ENCODE measurements at regions not wholly inside any gene's neighbourhood (a gene's known extent, or its start where the extent isn't known, plus 50 kb on each side); places are given as distances from the start of the nearest gene placed in this dataset.

GRCh38 chr2:6053743-6054142 lies 361.6 kb downstream of the SOX11 start:
- H3K4me1 Mint-ChIP-seq (ENCODE audit: low read depth) = no peaks in the 10 kb centered on the region
- no peaks in the 10 kb centered on the region for H3K9me3 Mint-ChIP-seq
- intact Hi-C loops (cut with micrococcal nuclease) = no loop called here
- no peak overlapping the region for H3K27ac Mint-ChIP-seq
- no peak for DNase-seq (ENCODE audit: low spot score)
- no peaks in the 10 kb centered on the region for H3K36me3 Mint-ChIP-seq (ENCODE audit: low read depth)
- H3K4me3 Mint-ChIP-seq (ENCODE audit: low read depth) = no peak overlapping the region
- H3K27me3 Mint-ChIP-seq (ENCODE audit: low read depth) = no peaks in the 10 kb centered on the region

- Mint-ChIP-seq H3K4me1 (ENCODE audit: low read depth) (no peaks in the 10 kb centered on the region), H3K9me3 (no peaks in the 10 kb centered on the region), H3K27ac (no peak overlapping the region), H3K36me3 (ENCODE audit: low read depth) (no peaks in the 10 kb centered on the region), H3K27me3 (ENCODE audit: low read depth) (no peaks in the 10 kb centered on the region), H3K4me3 (ENCODE audit: low read depth) (no peak overlapping the region)
- intact Hi-C loops (cut with micrococcal nuclease) = no loop called here
- no peak for DNase-seq (ENCODE audit: low spot score)
Measured at GRCh38 chr2:6054161-6054671, 362.0 kb downstream of the SOX11 start.

GRCh38 chr2:6060992-6061663 lies 368.9 kb downstream of the SOX11 start:
- DNase-seq (ENCODE audit: low spot score) = no peak
- intact Hi-C loops (cut with micrococcal nuclease) = no loop called here
- H3K27ac Mint-ChIP-seq = no peak overlapping the region

GRCh38 chr2:6064757-6065156 lies 372.6 kb downstream of the SOX11 start:
- H3K4me1 Mint-ChIP-seq (ENCODE audit: low read depth) = no peaks in the 10 kb centered on the region
- H3K4me3 Mint-ChIP-seq (ENCODE audit: low read depth) = no peak overlapping the region
- H3K36me3 Mint-ChIP-seq (ENCODE audit: low read depth) = no peaks in the 10 kb centered on the region
- no peak for DNase-seq (ENCODE audit: low spot score)
- H3K27me3 Mint-ChIP-seq (ENCODE audit: low read depth) = no peaks in the 10 kb centered on the region
- no peak overlapping the region for H3K27ac Mint-ChIP-seq
- intact Hi-C loops (cut with micrococcal nuclease) = no loop called here
- no peaks in the 10 kb centered on the region for H3K9me3 Mint-ChIP-seq

More at GRCh38 chr2:6060992-6061663, 368.9 kb downstream of the SOX11 start:
- no peaks in the 10 kb centered on the region for H3K27me3 Mint-ChIP-seq (ENCODE audit: low read depth)
- no peaks in the 10 kb centered on the region for H3K4me1 Mint-ChIP-seq (ENCODE audit: low read depth)
- no peak overlapping the region for H3K4me3 Mint-ChIP-seq (ENCODE audit: low read depth)
- H3K36me3 Mint-ChIP-seq (ENCODE audit: low read depth) = no peaks in the 10 kb centered on the region
- H3K9me3 Mint-ChIP-seq = no peaks in the 10 kb centered on the region

- H3K4me1 Mint-ChIP-seq (ENCODE audit: low read depth) = no peaks in the 10 kb centered on the region
- H3K9me3 Mint-ChIP-seq = no peaks in the 10 kb centered on the region
- H3K27ac Mint-ChIP-seq = no peak overlapping the region
- intact Hi-C loops (cut with micrococcal nuclease) = no loop called here
- DNase-seq (ENCODE audit: low spot score) = no peak
- H3K27me3 Mint-ChIP-seq (ENCODE audit: low read depth) = no peaks in the 10 kb centered on the region
- H3K36me3 Mint-ChIP-seq (ENCODE audit: low read depth) = no peaks in the 10 kb centered on the region
- H3K4me3 Mint-ChIP-seq (ENCODE audit: low read depth) = no peak overlapping the region
Measured at GRCh38 chr2:6065703-6066102, 373.5 kb downstream of the SOX11 start.

- no peak overlapping the region for H3K4me3 Mint-ChIP-seq (ENCODE audit: low read depth)
- intact Hi-C loops (cut with micrococcal nuclease) = no loop called here
- H3K27ac Mint-ChIP-seq = no peak overlapping the region
- H3K9me3 Mint-ChIP-seq = no peaks in the 10 kb centered on the region
- H3K4me1 Mint-ChIP-seq (ENCODE audit: low read depth) = no peaks in the 10 kb centered on the region
- H3K27me3 Mint-ChIP-seq (ENCODE audit: low read depth) = no peaks in the 10 kb centered on the region
- no peaks in the 10 kb centered on the region for H3K36me3 Mint-ChIP-seq (ENCODE audit: low read depth)
- no peak for DNase-seq (ENCODE audit: low spot score)
Measured at GRCh38 chr2:6067089-6067488, 374.9 kb downstream of the SOX11 start.

- H3K4me3 Mint-ChIP-seq (ENCODE audit: low read depth) = no peak overlapping the region
- no peaks in the 10 kb centered on the region for H3K4me1 Mint-ChIP-seq (ENCODE audit: low read depth)
- no peaks in the 10 kb centered on the region for H3K9me3 Mint-ChIP-seq
- no peak for DNase-seq (ENCODE audit: low spot score)
- intact Hi-C loops (cut with micrococcal nuclease) = no loop called here
- no peak overlapping the region for H3K27ac Mint-ChIP-seq
- H3K36me3 Mint-ChIP-seq (ENCODE audit: low read depth) = no peaks in the 10 kb centered on the region
- no peaks in the 10 kb centered on the region for H3K27me3 Mint-ChIP-seq (ENCODE audit: low read depth)
Measured at GRCh38 chr2:6067806-6068205, 375.6 kb downstream of the SOX11 start.

- intact Hi-C loops (cut with micrococcal nuclease) = no loop called here
- no peaks in the 10 kb centered on the region for H3K4me1 Mint-ChIP-seq (ENCODE audit: low read depth)
Measured at GRCh38 chr2:6068429-6068828, 376.2 kb downstream of the SOX11 start.

GRCh38 chr2:6069381-6069780 lies 377.2 kb downstream of the SOX11 start:
- DNase-seq (ENCODE audit: low spot score) = no peak
- H3K27ac Mint-ChIP-seq = no peak overlapping the region
- no peaks in the 10 kb centered on the region for H3K9me3 Mint-ChIP-seq
- no peaks in the 10 kb centered on the region for H3K4me1 Mint-ChIP-seq (ENCODE audit: low read depth)
- intact Hi-C loops (cut with micrococcal nuclease) = no loop called here
- no peaks in the 10 kb centered on the region for H3K36me3 Mint-ChIP-seq (ENCODE audit: low read depth)
- H3K4me3 Mint-ChIP-seq (ENCODE audit: low read depth) = no peak overlapping the region
- no peaks in the 10 kb centered on the region for H3K27me3 Mint-ChIP-seq (ENCODE audit: low read depth)

More at GRCh38 chr2:6068429-6068828, 376.2 kb downstream of the SOX11 start:
- Mint-ChIP-seq H3K27me3 (ENCODE audit: low read depth) (no peaks in the 10 kb centered on the region), H3K36me3 (ENCODE audit: low read depth) (no peaks in the 10 kb centered on the region), H3K4me3 (ENCODE audit: low read depth) (no peak overlapping the region), H3K27ac (no peak overlapping the region), H3K9me3 (no peaks in the 10 kb centered on the region)
- DNase-seq (ENCODE audit: low spot score) = no peak

GRCh38 chr2:6071519-6071918 lies 379.3 kb downstream of the SOX11 start:
- Mint-ChIP-seq H3K9me3 (no peaks in the 10 kb centered on the region), H3K4me3 (ENCODE audit: low read depth) (no peak overlapping the region), H3K27ac (no peak overlapping the region), H3K27me3 (ENCODE audit: low read depth) (no peaks in the 10 kb centered on the region), H3K4me1 (ENCODE audit: low read depth) (no peaks in the 10 kb centered on the region), H3K36me3 (ENCODE audit: low read depth) (no peaks in the 10 kb centered on the region)
- intact Hi-C loops (cut with micrococcal nuclease) = no loop called here
- no peak for DNase-seq (ENCODE audit: low spot score)

- DNase-seq (ENCODE audit: low spot score) = no peak
- Mint-ChIP-seq H3K27ac (no peak overlapping the region), H3K36me3 (ENCODE audit: low read depth) (no peaks in the 10 kb centered on the region), H3K9me3 (no peaks in the 10 kb centered on the region), H3K4me1 (ENCODE audit: low read depth) (no peaks in the 10 kb centered on the region), H3K27me3 (ENCODE audit: low read depth) (no peaks in the 10 kb centered on the region), H3K4me3 (ENCODE audit: low read depth) (no peak overlapping the region)
- intact Hi-C loops (cut with micrococcal nuclease) = no loop called here
Measured at GRCh38 chr2:6072276-6072675, 380.1 kb downstream of the SOX11 start.

GRCh38 chr2:6072768-6073167 lies 380.6 kb downstream of the SOX11 start:
- no peaks in the 10 kb centered on the region for H3K4me1 Mint-ChIP-seq (ENCODE audit: low read depth)
- no peaks in the 10 kb centered on the region for H3K9me3 Mint-ChIP-seq
- H3K36me3 Mint-ChIP-seq (ENCODE audit: low read depth) = no peaks in the 10 kb centered on the region
- DNase-seq (ENCODE audit: low spot score) = no peak
- H3K4me3 Mint-ChIP-seq (ENCODE audit: low read depth) = no peak overlapping the region
- no peaks in the 10 kb centered on the region for H3K27me3 Mint-ChIP-seq (ENCODE audit: low read depth)
- H3K27ac Mint-ChIP-seq = no peak overlapping the region
- intact Hi-C loops (cut with micrococcal nuclease) = no loop called here

GRCh38 chr2:6073191-6074088 lies 381.3 kb downstream of the SOX11 start:
- H3K4me3 Mint-ChIP-seq (ENCODE audit: low read depth) = no peak overlapping the region
- intact Hi-C loops (cut with micrococcal nuclease) = no loop called here
- no peaks in the 10 kb centered on the region for H3K9me3 Mint-ChIP-seq
- no peak overlapping the region for H3K27ac Mint-ChIP-seq
- H3K4me1 Mint-ChIP-seq (ENCODE audit: low read depth) = no peaks in the 10 kb centered on the region
- DNase-seq (ENCODE audit: low spot score) = no peak
- no peaks in the 10 kb centered on the region for H3K36me3 Mint-ChIP-seq (ENCODE audit: low read depth)
- H3K27me3 Mint-ChIP-seq (ENCODE audit: low read depth) = no peaks in the 10 kb centered on the region
